Calu3 (cell line): ENCODE measurements at regions not wholly inside any gene's neighbourhood (a gene's known extent, or its start where the extent isn't known, plus 50 kb on each side); places are given as distances from the start of the nearest gene placed in this dataset.

Experiments used
- BruUV-seq: library from RNA; stranded (reverse); fragments of 400-500 nt; replicated peaks from 2 replicates; lab custom pipeline; 2021; lab: Mats Ljungman, UMichigan
- CTCF ChIA-PET: fragments of 300-600 bp; sonication (Branson Sonifier 250); formaldehyde crosslinking; loops from one replicate; lab custom pipeline; 2022; ENCODE audit warnings: antibody characterized with exemption; lab: Charles Lee
- DNase-seq: peaks from one replicate; pipeline ENCODE4 v3.0.0; 2022
- H3K27ac Mint-ChIP-seq: one replicate; pipeline ENCODE4 v1.8.0; 2022; ENCODE audit warnings: mixed read lengths; ENCODE audit not compliant: unreplicated experiment
- H3K27me3 Mint-ChIP-seq: one replicate; pipeline ENCODE4 v1.8.0; 2022; ENCODE audit warnings: mixed read lengths; ENCODE audit not compliant: unreplicated experiment
- H3K36me3 Mint-ChIP-seq: one replicate; pipeline ENCODE4 v1.8.0; 2022; ENCODE audit warnings: mild to moderate bottlenecking, moderate library complexity, mixed read lengths; ENCODE audit not compliant: insufficient read depth, unreplicated experiment
- H3K4me1 Mint-ChIP-seq: one replicate; pipeline ENCODE4 v1.8.0; 2022; ENCODE audit warnings: mild to moderate bottlenecking, low read depth, mixed read lengths; ENCODE audit not compliant: unreplicated experiment
- H3K4me3 Mint-ChIP-seq: one replicate; pipeline ENCODE4 v1.8.0; 2022; ENCODE audit warnings: mild to moderate bottlenecking, low read depth, moderate library complexity, mixed read lengths; ENCODE audit not compliant: unreplicated experiment
- H3K9me3 Mint-ChIP-seq: one replicate; pipeline ENCODE4 v1.8.0; 2022; ENCODE audit warnings: low read depth, mixed read lengths; ENCODE audit not compliant: unreplicated experiment
- CTCF ChIP-seq: fragments of 200-600 bp; IDR thresholded peaks from one replicate; pipeline ENCODE4 v1.8.0; 2022; ENCODE audit warnings: antibody characterized with exemption; ENCODE audit not compliant: unreplicated experiment
- intact Hi-C: fragments of 100-400 bp; cut with micrococcal nuclease; formaldehyde crosslinking; loops from one replicate; pipeline ENCODE4 v1.10.0; 2022; ENCODE audit not compliant: unreplicated experiment

GRCh38 chr1:57897581-57897980, 473.7 kb upstream of the DAB1 start:
- H3K4me3 Mint-ChIP-seq: no peak overlapping the region
- no TSS peak for BruUV-seq

GRCh38 chr1:57894315-57894714, 470.5 kb upstream of the DAB1 start:
- Mint-ChIP-seq H3K4me3 (no peak overlapping the region), H3K9me3 (peaks cover 2% of the 10 kb centered on the region)
- no peak for TF ChIP-seq CTCF

More at GRCh38 chr1:57897581-57897980, 473.7 kb upstream of the DAB1 start:
- intact Hi-C loops: no loop called here
- H3K27ac Mint-ChIP-seq: no peak overlapping the region
- no peak for TF ChIP-seq CTCF
- peaks cover 2% of the 10 kb centered on the region for H3K9me3 Mint-ChIP-seq
- no peaks in the 10 kb centered on the region for H3K36me3 Mint-ChIP-seq
- H3K27me3 Mint-ChIP-seq: no peaks in the 10 kb centered on the region
- DNase-seq: no peak
- CTCF ChIA-PET: interaction anchor here (0.6 kb wide), 1 partner anchor 966 kb away, joined by 3 read pairs; no protein-coding TSS in a partner anchor
- peaks cover 9% of the 10 kb centered on the region for H3K4me1 Mint-ChIP-seq

GRCh38 chr1:57889676-57890320, 465.9 kb upstream of the DAB1 start:
- DNase-seq: no peak
- Mint-ChIP-seq H3K27me3 (no peaks in the 10 kb centered on the region), H3K4me1 (peaks cover 9% of the 10 kb centered on the region), H3K36me3 (no peaks in the 10 kb centered on the region), H3K27ac (no peak overlapping the region), H3K4me3 (no peak overlapping the region), H3K9me3 (peaks cover 2% of the 10 kb centered on the region)
- TF ChIP-seq CTCF: no peak
- intact Hi-C loops: no loop called here
- CTCF ChIA-PET: interaction anchor here (0.6 kb wide), 1 partner anchor 264 kb away, joined by 6 read pairs; no protein-coding TSS in a partner anchor
- no TSS peak for BruUV-seq

More at GRCh38 chr1:57894315-57894714, 470.5 kb upstream of the DAB1 start:
- CTCF ChIA-PET: no interaction called here
- no peak for DNase-seq
- no peaks in the 10 kb centered on the region for H3K36me3 Mint-ChIP-seq
- no peaks in the 10 kb centered on the region for H3K27me3 Mint-ChIP-seq
- intact Hi-C loops: no loop called here
- BruUV-seq: no TSS peak
- no peak overlapping the region for H3K27ac Mint-ChIP-seq
- H3K4me1 Mint-ChIP-seq: peaks cover 9% of the 10 kb centered on the region

- peaks cover 14% of the 10 kb centered on the region for H3K27me3 Mint-ChIP-seq
- no peak overlapping the region for H3K4me3 Mint-ChIP-seq
- no peaks in the 10 kb centered on the region for H3K4me1 Mint-ChIP-seq
- intact Hi-C loops: no loop called here
- no peak for DNase-seq
- TF ChIP-seq CTCF: no peak
- no peaks in the 10 kb centered on the region for H3K9me3 Mint-ChIP-seq
- no peaks in the 10 kb centered on the region for H3K36me3 Mint-ChIP-seq
- no peak overlapping the region for H3K27ac Mint-ChIP-seq
- no TSS peak for BruUV-seq
- CTCF ChIA-PET: no interaction called here
These were observed 464.2 kb upstream of the DAB1 start for GRCh38 chr1:57887964-57888491.
